ENCODE measurements at regions not wholly inside any gene's neighbourhood (a gene's known extent, or its start where the extent isn't known, plus 50 kb on each side); places are given as distances from the start of the nearest gene placed in this dataset.

GRCh38 chr2:20528713-20529112 lies 81.8 kb downstream of the RHOB start:
- DNase-seq (ENCODE audit: low read depth in 1 of 2, low spot score in 1 of 2) = no peak
- Histone ChIP-seq H3K9me3 (ENCODE audit: low read depth) (no peaks in the 10 kb centered on the region), H3K4me3 (no peak overlapping the region), H3K4me1 (ENCODE audit: low read depth) (no peaks in the 10 kb centered on the region), H3K27me3 (no peaks in the 10 kb centered on the region), H3K27ac (no peak overlapping the region), H3K36me3 (no peaks in the 10 kb centered on the region)
- TF ChIP-seq CTCF (IDR thresholded peaks at IDR 0.05; ENCODE audit: low read depth, low read length) = no peak

- Histone ChIP-seq H3K4me3 (no peak overlapping the region), H3K27ac (no peak overlapping the region), H3K9me3 (ENCODE audit: low read depth) (no peaks in the 10 kb centered on the region), H3K27me3 (no peaks in the 10 kb centered on the region), H3K4me1 (ENCODE audit: low read depth) (no peaks in the 10 kb centered on the region), H3K36me3 (no peaks in the 10 kb centered on the region)
- DNase-seq (ENCODE audit: low read depth in 1 of 2, low spot score in 1 of 2) = no peak
- no peak for TF ChIP-seq CTCF (IDR thresholded peaks at IDR 0.05; ENCODE audit: low read depth, low read length)
Observed at GRCh38 chr2:20530520-20530919, 83.6 kb downstream of the RHOB start.

- Histone ChIP-seq H3K9me3 (ENCODE audit: low read depth) (no peaks in the 10 kb centered on the region), H3K27me3 (no peaks in the 10 kb centered on the region), H3K27ac (no peak overlapping the region), H3K36me3 (no peaks in the 10 kb centered on the region), H3K4me1 (ENCODE audit: low read depth) (no peaks in the 10 kb centered on the region), H3K4me3 (no peak overlapping the region)
- no peak for TF ChIP-seq CTCF (IDR thresholded peaks at IDR 0.05; ENCODE audit: low read depth, low read length)
- DNase-seq (ENCODE audit: low read depth in 1 of 2, low spot score in 1 of 2) = no peak
Observed at GRCh38 chr2:20531633-20532262, 84.9 kb downstream of the RHOB start.

- Histone ChIP-seq H3K9me3 (ENCODE audit: low read depth) (no peaks in the 10 kb centered on the region), H3K27ac (no peak overlapping the region), H3K4me1 (ENCODE audit: low read depth) (no peaks in the 10 kb centered on the region), H3K36me3 (no peaks in the 10 kb centered on the region), H3K27me3 (no peaks in the 10 kb centered on the region), H3K4me3 (no peak overlapping the region)
- no peak for DNase-seq (ENCODE audit: low read depth in 1 of 2, low spot score in 1 of 2)
- TF ChIP-seq CTCF (IDR thresholded peaks at IDR 0.05; ENCODE audit: low read depth, low read length) = no peak
Observed at GRCh38 chr2:20532634-20533437, 86.0 kb downstream of the RHOB start.

- no peak for DNase-seq (ENCODE audit: low read depth in 1 of 2, low spot score in 1 of 2)
- H3K4me3 ChIP-seq = no peak overlapping the region
- no peak for TF ChIP-seq CTCF (IDR thresholded peaks at IDR 0.05; ENCODE audit: low read depth, low read length)
- no peaks in the 10 kb centered on the region for H3K36me3 ChIP-seq
- H3K27me3 ChIP-seq = no peaks in the 10 kb centered on the region
- no peaks in the 10 kb centered on the region for H3K4me1 ChIP-seq (ENCODE audit: low read depth)
- no peak overlapping the region for H3K27ac ChIP-seq
- H3K9me3 ChIP-seq (ENCODE audit: low read depth) = no peaks in the 10 kb centered on the region
Observed at GRCh38 chr2:20533993-20534622, 87.2 kb downstream of the RHOB start.
